Suprapubic skin (tissue), 3 donors: ENCODE measurements at regions not wholly inside any gene's neighbourhood (a gene's known extent, or its start where the extent isn't known, plus 50 kb on each side); places are given as distances from the start of the nearest gene placed in this dataset.

ENCODE experiments used
- CTCF ChIP-seq, 2 donors: fragments of 200-600 bp in 1 of 2; fragments of 450-650 bp in 1 of 2; sonication (generic) in 1 of 2; IDR thresholded peaks; one replicate each; pipeline ENCODE4 v1.5.1; 2016 to 2019; ENCODE audit warnings: antibody characterized with exemption in 2 of 2, mild to moderate bottlenecking in 1 of 2, moderate library complexity in 1 of 2
- POLR2AphosphoS5 ChIP-seq, 3 donors: sonication (generic); formaldehyde crosslinking; IDR thresholded peaks; one replicate each; pipeline ENCODE4 v1.6.1; 2017; ENCODE audit warnings: antibody characterized with exemption in 3 of 3

GRCh38 chr3:76479161-76479650 is 560.7 kb upstream of the ROBO2 start:
- TF ChIP-seq POLR2AphosphoS5 (IDR thresholded peaks at IDR 0.05) (no peak), CTCF (IDR thresholded peaks at IDR 0.05) (no peak)
